MM.1S (cell line): ENCODE measurements at regions not wholly inside any gene's neighbourhood (a gene's known extent, or its start where the extent isn't known, plus 50 kb on each side); places are given as distances from the start of the nearest gene placed in this dataset.

ENCODE experiments used
- EZH2 ChIP-seq: fragments of 300-600 bp; sonication (generic); optimal IDR thresholded peaks from 2 replicates; pipeline ENCODE3; 2017; ENCODE audit warnings: low read depth, mild to moderate bottlenecking, antibody characterized with exemption, low read length, mixed read lengths
- TF ChIP-seq, protein P1 (sequence below): fragments of 300-600 bp; sonication (generic); IDR thresholded peaks from 2 replicates; pipeline ENCODE4 v1.5.1; 2016; ENCODE audit warnings: antibody characterized with exemption, low read length, mixed read lengths

DNA sequence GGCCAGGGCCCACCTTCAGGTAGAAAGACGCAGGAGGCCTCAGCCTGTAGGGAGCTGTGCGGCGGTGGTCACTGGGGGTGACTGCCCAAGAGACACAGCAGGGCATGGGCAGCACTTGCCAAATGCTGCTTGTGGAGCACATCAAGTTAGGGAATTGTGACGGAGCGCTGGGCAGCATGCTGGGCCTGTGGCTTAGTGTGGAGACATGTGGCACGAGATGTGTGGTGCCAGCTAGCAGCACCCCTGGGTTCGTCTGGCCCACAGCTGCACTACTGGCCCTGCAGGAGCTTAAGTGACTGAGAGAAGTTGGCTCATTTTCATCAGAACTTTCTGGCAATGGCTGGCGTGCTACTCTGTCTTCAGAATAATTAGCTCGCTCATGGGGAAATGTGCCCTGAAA is 213.1 kb upstream of the SYNDIG1 start:
- TF ChIP-seq, protein P1, sequence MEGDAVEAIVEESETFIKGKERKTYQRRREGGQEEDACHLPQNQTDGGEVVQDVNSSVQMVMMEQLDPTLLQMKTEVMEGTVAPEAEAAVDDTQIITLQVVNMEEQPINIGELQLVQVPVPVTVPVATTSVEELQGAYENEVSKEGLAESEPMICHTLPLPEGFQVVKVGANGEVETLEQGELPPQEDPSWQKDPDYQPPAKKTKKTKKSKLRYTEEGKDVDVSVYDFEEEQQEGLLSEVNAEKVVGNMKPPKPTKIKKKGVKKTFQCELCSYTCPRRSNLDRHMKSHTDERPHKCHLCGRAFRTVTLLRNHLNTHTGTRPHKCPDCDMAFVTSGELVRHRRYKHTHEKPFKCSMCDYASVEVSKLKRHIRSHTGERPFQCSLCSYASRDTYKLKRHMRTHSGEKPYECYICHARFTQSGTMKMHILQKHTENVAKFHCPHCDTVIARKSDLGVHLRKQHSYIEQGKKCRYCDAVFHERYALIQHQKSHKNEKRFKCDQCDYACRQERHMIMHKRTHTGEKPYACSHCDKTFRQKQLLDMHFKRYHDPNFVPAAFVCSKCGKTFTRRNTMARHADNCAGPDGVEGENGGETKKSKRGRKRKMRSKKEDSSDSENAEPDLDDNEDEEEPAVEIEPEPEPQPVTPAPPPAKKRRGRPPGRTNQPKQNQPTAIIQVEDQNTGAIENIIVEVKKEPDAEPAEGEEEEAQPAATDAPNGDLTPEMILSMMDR = no peak
- no peak for TF ChIP-seq EZH2
